ENCODE measurements at regions not wholly inside any gene's neighbourhood (a gene's known extent, or its start where the extent isn't known, plus 50 kb on each side); places are given as distances from the start of the nearest gene placed in this dataset.

- TF ChIP-seq POLR2A (IDR thresholded peaks at IDR 0.05): no peak
- TF ChIP-seq, protein P1, sequence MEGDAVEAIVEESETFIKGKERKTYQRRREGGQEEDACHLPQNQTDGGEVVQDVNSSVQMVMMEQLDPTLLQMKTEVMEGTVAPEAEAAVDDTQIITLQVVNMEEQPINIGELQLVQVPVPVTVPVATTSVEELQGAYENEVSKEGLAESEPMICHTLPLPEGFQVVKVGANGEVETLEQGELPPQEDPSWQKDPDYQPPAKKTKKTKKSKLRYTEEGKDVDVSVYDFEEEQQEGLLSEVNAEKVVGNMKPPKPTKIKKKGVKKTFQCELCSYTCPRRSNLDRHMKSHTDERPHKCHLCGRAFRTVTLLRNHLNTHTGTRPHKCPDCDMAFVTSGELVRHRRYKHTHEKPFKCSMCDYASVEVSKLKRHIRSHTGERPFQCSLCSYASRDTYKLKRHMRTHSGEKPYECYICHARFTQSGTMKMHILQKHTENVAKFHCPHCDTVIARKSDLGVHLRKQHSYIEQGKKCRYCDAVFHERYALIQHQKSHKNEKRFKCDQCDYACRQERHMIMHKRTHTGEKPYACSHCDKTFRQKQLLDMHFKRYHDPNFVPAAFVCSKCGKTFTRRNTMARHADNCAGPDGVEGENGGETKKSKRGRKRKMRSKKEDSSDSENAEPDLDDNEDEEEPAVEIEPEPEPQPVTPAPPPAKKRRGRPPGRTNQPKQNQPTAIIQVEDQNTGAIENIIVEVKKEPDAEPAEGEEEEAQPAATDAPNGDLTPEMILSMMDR (IDR thresholded peaks at IDR 0.05): no peak
Measured at GRCh38 chr10:80714566-80714965, 176.9 kb downstream of the SH2D4B start.
